ENCODE measurements at regions not wholly inside any gene's neighbourhood (a gene's known extent, or its start where the extent isn't known, plus 50 kb on each side); places are given as distances from the start of the nearest gene placed in this dataset.

DNA sequence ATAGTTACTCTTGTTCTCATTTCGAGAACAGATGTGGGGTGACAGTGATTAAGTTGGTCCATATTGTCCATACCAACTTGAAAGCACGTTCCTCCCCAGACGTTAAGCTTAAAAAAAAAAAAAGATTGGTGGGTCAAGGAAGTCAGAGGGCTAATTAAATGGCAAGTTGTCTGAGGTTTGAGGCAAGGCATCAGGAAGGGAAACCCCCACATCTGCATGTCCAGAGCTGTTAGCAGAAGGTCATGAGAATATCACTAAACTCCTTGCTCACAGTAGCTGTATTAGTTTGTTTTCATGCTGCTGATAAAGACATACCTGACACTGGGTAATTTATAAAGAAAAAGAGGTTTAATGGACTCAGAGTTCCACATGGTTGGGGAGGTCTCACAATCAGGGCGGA, 415.6 kb upstream of the FZD8 start:
- no peak for DNase-seq (ENCODE audit: low read depth)

DNA sequence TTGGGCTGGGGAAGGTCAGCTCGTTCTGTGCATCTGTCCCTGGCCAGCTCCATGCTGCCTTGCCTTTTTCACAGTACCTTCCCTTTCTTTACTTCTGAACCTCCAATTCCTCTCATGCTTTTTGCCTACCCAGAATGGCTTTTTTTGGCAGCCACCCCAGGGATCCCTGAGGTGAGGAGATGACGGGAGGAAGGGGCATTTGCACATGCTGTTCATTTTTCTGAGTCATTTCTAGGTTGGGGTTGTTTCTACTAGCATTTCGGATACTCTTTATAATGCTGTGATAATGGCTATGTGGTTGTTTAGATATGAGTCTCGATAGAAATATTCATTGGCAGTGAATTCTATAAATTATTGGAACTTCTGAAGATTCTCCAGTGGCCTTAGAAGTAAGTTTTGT, 415.1 kb upstream of the FZD8 start:
- no peak for DNase-seq (ENCODE audit: low read depth)

GRCh38 chr10:36053775-36054174, 411.7 kb upstream of the FZD8 start:
- DNase-seq (ENCODE audit: low read depth) = no peak

GRCh38 chr10:36053271-36053670, 411.2 kb upstream of the FZD8 start:
- DNase-seq (ENCODE audit: low read depth) = no peak

GRCh38 chr10:36051500-36051991, 409.4 kb upstream of the FZD8 start:
- peak; percentile 82 for DNase-seq (ENCODE audit: low read depth)

- DNase-seq (ENCODE audit: low read depth) = peak; percentile 82
Measured at GRCh38 chr10:36050763-36051499, 408.8 kb upstream of the FZD8 start.

DNA sequence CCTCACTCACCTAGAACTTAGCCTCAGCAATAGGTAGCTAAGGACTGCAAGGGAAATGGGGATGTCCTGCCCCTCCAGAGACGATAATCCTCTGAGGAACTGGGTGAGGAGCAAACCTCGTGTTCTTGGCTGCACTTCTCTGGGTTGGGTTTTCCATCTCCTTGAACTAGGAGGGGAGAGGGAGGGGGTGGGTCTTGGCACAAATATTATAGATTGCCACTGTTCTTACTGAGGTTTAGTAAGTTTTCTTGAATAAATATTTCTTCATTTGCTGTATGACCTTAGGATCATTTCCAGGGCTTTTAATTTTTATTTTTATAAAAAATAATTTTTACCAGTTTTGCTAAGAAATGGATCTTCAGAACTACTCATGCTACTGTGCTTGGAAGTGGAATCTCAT, 406.7 kb upstream of the FZD8 start:
- no peak for DNase-seq (ENCODE audit: low read depth)

GRCh38 chr10:36048236-36048635, 406.1 kb upstream of the FZD8 start:
- no peak for DNase-seq (ENCODE audit: low read depth)

- DNase-seq (ENCODE audit: low read depth) = no peak
Measured at GRCh38 chr10:36042135-36042534, 400.0 kb upstream of the FZD8 start.

DNA sequence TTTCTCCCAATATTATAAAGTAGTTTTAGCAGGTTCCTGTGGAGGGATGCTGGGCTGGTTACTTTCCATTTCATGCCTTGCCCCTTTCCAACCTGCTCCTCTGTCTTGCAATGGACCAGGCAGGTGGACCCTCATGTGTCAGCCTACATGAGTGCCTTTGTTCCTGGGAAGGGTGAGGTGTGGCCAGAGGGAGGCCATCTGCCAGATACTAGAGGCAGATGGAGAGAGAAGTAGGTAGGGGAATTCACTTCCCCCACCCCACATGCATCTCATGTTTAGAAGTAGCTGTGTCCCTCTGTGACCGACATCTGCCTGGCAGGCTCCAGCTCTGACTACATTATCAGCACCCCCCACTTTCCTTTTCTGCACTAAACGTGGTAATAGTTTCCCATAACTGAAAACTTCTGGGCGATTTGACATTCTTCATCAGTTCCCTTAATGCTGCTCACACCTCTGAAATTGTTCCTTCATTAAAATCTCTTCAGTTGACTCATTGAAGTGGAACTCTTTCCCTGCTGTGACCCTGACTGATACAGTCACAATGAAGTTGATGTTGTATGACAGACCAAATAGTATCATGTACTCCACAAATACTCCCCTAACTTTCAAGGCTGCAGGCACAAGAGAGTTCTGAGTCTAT, 396.3 kb upstream of the FZD8 start:
- no peak for DNase-seq (ENCODE audit: low read depth)

GRCh38 chr10:36036137-36036536, 394.0 kb upstream of the FZD8 start:
- no peak for DNase-seq (ENCODE audit: low read depth)

DNA sequence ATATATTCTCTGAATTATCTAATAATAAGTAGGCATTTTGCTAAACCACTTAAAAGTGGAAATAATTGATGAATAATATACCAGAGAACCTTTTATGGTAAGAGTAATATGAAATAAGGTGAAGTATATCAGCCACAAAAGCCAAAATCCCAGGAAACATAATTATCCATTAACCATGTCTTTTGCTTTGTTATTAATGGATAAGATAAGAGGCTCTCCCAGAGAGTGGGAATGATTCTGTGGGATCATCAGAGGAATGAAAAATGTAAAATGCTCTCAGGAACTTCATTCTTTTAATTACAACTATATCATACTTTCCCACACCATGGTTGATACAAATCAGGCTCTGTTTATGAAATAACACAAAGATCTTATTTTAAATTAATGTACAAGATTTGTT, 391.7 kb upstream of the FZD8 start:
- DNase-seq (ENCODE audit: low read depth) = no peak

DNA sequence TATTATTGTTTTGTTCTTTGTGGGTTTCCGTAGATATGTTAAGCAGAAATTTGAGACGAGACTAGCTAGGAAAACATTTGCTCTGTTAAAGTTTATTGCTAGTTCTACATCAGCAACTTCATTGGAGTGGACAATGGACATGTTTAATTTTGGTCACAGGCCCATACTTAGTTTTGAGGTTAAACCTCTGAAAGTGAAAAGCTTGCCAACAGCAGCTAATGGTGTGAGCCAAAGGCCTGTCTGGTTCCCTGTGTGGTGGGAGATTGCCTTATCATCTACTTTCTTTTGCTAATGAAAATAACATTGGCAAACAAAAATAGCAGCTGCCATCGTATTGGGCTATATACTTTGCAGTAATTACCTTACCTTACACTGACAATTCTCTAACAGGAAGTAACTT, 388.4 kb upstream of the FZD8 start:
- DNase-seq (ENCODE audit: low read depth) = no peak

DNA sequence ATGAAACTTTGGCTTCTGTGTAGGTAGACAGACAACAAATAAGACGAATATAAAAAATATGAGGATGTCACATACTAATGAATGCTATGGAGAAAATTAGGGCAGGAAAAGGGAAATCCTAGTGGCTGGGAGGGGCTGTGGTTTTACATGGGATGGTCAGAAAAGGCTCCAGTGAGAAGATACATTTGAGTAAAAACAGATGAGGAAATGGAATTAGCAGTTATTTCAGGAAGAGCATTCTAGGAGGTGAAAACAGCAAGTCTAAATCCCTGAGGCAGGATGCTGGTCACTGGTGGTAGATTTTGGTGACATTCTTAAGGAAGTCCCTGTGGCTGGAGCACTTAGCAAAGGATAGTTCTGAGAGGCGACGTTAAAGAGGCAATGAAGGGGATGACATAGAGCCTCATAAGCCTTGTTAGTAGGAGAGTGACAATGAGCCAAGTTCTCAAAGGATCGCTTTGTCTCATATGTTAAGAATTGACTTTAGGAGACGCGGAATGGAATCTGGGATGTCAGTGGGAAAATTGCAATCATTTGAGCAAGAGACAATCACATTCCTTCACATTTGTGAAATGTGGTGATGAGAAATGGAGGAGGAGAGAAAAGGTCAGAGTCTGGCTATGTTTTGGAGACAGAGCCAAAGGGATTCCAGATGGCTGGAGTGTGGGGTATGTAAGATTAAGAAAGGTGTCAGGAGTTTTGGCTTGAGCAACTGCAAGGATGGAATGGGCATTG, 384.7 kb upstream of the FZD8 start:
- no peak for DNase-seq (ENCODE audit: low read depth)

GRCh38 chr10:36026081-36026480, 384.0 kb upstream of the FZD8 start:
- no peak for DNase-seq (ENCODE audit: low read depth)

DNA sequence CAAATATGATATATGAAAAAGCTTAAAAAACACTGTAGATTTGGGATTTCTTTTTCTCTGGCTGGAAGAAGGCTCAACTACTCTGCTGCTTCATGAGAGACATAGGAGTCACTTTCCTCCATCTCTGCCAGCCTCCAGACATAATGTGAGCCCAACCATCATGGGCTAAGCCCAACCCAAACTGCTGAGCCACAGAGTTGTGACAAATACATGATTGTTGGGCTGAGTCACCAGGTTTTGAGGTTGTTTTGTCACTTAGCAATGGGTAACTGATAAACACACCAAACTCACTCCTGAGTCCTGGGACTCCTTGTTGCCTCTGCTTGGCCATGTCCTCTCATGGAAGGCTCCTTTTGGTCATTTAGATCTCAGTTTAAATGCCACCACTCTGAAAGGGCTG, 381.8 kb upstream of the FZD8 start:
- no peak for DNase-seq (ENCODE audit: low read depth)

DNA sequence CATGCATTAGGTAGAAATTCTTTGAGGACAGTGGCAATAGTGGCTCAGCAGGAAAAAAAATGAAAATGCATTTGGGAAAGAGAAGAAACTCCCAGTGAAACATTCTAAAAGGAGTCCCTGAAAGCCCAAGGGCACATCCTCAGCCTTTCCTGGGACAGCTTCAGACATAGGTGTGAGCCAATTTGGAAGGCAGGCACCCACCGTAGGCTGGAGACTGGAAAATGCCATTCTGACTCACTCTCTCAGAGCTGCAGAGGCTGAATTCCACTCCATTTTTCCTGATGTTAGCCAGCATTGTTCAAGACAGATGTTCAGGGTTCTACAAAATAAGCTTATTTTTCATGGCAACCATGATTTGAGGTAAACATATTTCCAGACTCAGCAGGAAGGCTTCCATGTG, 379.0 kb upstream of the FZD8 start:
- DNase-seq (ENCODE audit: low read depth) = no peak

- DNase-seq (ENCODE audit: low read depth) = no peak
Measured at GRCh38 chr10:36019749-36020148, 377.7 kb upstream of the FZD8 start.

GRCh38 chr10:36018996-36019395, 376.9 kb upstream of the FZD8 start:
- no peak for DNase-seq (ENCODE audit: low read depth)

- no peak for DNase-seq (ENCODE audit: low read depth)
Measured at GRCh38 chr10:36017137-36017536, 375.0 kb upstream of the FZD8 start.

- DNase-seq (ENCODE audit: low read depth) = no peak
Measured at GRCh38 chr10:36007369-36007768, 365.3 kb upstream of the FZD8 start.

DNA sequence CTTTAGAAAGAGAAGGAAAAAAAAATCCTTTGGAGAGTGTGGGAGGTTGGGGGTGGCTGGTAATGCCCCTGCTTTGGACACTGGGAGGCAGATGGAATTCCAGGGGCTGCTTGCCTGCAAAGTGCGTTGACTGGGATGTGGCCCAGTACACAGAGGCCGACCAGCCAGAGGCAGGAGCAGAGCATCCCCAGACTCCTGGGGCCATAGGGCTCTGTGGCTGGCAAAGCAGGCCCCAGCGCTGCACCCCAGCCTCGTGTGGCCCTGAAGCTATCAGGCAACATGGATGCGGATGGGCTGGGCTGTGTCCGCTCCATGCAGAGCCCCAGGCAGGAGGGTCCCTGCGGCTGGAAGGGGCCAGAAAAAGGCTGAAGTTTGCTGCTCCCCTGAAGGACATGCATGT, 361.6 kb upstream of the FZD8 start:
- no peak for DNase-seq (ENCODE audit: low read depth)

DNA sequence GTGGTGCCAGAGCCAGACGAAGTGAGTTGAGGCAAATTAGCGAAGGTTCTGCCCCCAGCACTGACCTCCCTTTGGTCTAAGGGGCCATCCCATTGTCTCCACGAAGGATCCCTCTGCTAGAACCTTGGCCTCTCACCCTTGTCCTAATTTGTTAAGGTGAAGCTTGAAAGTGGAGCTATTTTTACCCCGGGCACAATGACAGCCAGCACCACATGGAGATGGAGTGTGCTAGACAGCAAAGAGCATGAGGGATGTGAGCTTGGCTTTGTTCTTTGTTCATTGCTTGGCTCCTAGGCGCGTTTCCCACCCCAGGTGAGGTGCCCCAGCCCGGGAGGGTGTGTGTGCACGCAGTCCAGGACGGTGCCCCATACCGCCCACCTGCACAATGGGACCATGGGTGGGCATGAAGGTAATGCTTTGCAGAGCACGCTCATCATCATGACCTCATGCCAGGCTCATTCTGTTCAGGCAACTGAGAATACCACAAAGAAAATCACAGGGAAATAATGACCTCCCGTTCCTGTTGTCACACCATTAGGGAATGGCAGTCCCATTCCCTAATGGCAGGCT, 361.0 kb upstream of the FZD8 start:
- DNase-seq (ENCODE audit: low read depth) = no peak
